Nephron (organoid): ENCODE measurements at regions not wholly inside any gene's neighbourhood (a gene's known extent, or its start where the extent isn't known, plus 50 kb on each side); places are given as distances from the start of the nearest gene placed in this dataset.

Experiments
- H3K27ac Mint-ChIP-seq, 3 experiments: 2 replicates each; pipeline ENCODE4 v1.8.0; 2020; ENCODE audit warnings: mixed read lengths in 3 of 3, mild to moderate bottlenecking in 2 of 3, moderate library complexity in 1 of 3
- H3K27me3 Mint-ChIP-seq: 2 replicates; pipeline ENCODE4 v1.8.0; 2021; ENCODE audit warnings: low read depth, mild to moderate bottlenecking, moderate library complexity, mixed read lengths
- H3K36me3 Mint-ChIP-seq: 2 replicates; pipeline ENCODE4 v1.8.0; 2020; ENCODE audit warnings: low read depth, mixed read lengths
- H3K4me1 Mint-ChIP-seq: 2 replicates; pipeline ENCODE4 v1.8.0; 2020; ENCODE audit warnings: mixed read lengths
- H3K4me3 Mint-ChIP-seq, 3 experiments: 2 replicates each; pipeline ENCODE4 v1.8.0; 2020; ENCODE audit warnings: mild to moderate bottlenecking in 3 of 3, mixed read lengths in 3 of 3, moderate library complexity in 2 of 3
- H3K9me3 Mint-ChIP-seq: 2 replicates; pipeline ENCODE4 v1.8.0; 2020; ENCODE audit warnings: mixed read lengths
- TF ChIP-seq, protein P1 (sequence below), 3 experiments: fragments of 200-600 bp; sonication (generic); IDR thresholded peaks; one replicate each; pipeline ENCODE4 v1.5.0; 2021; ENCODE audit warnings: antibody characterized with exemption in 3 of 3; ENCODE audit not compliant: unreplicated experiment in 3 of 3

DNA sequence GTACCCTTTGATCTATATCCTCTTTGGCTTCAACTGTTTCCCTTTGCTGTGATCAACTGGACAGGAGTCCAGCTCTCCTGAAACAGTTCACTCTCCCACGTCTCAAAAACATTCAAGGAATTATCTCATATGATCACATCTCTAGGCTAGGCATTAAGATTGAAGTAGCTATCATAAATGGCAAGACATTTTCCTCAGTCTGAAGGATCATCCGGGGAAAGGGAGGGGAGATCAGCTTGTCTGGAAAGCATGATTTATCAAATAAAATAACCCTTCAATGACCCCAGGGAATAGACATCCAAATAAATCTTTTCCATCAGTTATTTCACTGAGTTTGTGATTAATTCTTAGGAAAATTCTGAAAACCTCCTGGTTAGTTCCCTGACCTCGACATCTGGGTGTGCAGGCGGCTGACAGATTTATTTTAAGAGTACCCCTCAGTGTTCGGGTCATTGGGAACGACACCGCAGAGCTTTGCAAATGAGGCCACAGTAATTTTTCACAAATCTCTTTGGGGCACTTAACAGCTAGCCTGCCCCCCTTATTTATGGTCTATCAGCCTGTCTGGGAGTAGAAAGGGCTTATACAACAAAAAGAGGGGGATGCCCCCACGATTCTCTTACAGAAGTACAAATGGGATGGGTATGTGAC, 65.8 kb downstream of the NSMCE3 start:
- TF ChIP-seq, protein P1, sequence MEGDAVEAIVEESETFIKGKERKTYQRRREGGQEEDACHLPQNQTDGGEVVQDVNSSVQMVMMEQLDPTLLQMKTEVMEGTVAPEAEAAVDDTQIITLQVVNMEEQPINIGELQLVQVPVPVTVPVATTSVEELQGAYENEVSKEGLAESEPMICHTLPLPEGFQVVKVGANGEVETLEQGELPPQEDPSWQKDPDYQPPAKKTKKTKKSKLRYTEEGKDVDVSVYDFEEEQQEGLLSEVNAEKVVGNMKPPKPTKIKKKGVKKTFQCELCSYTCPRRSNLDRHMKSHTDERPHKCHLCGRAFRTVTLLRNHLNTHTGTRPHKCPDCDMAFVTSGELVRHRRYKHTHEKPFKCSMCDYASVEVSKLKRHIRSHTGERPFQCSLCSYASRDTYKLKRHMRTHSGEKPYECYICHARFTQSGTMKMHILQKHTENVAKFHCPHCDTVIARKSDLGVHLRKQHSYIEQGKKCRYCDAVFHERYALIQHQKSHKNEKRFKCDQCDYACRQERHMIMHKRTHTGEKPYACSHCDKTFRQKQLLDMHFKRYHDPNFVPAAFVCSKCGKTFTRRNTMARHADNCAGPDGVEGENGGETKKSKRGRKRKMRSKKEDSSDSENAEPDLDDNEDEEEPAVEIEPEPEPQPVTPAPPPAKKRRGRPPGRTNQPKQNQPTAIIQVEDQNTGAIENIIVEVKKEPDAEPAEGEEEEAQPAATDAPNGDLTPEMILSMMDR (IDR thresholded peaks at IDR 0.05; ENCODE audit: unreplicated experiment in 3 of 3): no peak
- Mint-ChIP-seq H3K4me1 (peaks cover 18% of the 10 kb centered on the region), H3K4me3 (no peak overlapping the region), H3K36me3 (no peaks in the 10 kb centered on the region), H3K27me3 (peaks cover 10% of the 10 kb centered on the region), H3K27ac (peak overlapping the region in 1 of 3 experiments; percentile 39), H3K9me3 (peaks cover 8% of the 10 kb centered on the region)

DNA sequence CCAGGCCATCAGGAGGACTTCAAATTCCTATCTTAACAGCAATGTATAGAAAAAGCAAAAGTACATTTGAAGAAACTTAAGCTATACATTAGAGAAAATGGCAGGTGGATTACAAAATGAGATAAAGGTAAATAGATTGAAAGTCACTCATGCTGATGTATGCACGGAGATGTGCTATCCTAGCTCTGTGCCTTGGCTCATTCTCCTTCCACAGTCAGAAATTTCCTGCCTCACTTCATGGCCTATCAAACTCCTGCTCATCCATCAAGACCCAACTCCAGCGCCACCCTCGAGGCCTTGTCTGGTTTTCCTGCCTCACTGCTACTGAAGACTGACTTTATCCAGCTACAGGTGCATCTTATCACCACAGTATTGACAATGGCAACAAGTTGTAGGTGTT, 72.9 kb downstream of the NSMCE3 start:
- TF ChIP-seq, protein P1 (IDR thresholded peaks at IDR 0.05; ENCODE audit: unreplicated experiment in 3 of 3): no peak

DNA sequence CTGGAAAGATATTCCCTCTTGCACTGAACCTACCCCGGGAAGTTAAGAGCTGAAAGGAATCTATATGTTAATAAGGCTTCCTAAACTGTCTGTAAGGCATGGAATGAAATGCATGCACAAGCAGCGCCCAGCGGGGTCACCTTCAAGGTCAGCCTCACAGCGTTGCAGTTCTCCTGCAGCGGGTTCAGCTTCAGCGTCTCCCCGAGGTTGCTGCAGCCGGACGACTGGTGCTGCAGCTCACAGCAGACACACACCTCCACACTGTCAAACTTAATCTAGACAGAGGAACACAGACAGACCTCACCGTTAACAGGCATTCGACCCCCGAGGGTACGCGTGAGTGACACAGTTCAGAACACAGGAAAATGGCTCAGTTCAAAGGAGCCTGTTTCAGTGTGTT, 73.3 kb downstream of the NSMCE3 start:
- TF ChIP-seq, protein P1 (IDR thresholded peaks at IDR 0.05; ENCODE audit: unreplicated experiment in 3 of 3): no peak
- Mint-ChIP-seq H3K4me3 (peak overlapping the region in 1 of 3 experiments; percentile 7), H3K4me1 (peaks cover 6% of the 10 kb centered on the region), H3K27me3 (no peaks in the 10 kb centered on the region), H3K27ac (peak overlapping the region in 1 of 3 experiments; percentile 9), H3K36me3 (no peaks in the 10 kb centered on the region), H3K9me3 (peaks cover 2% of the 10 kb centered on the region)

More for the DNA sequence above, 72.9 kb downstream of the NSMCE3 start:
- Mint-ChIP-seq H3K36me3 (no peaks in the 10 kb centered on the region), H3K27ac (peak overlapping the region in 1 of 3 experiments; percentile 9), H3K4me1 (peaks cover 6% of the 10 kb centered on the region), H3K9me3 (peaks cover 2% of the 10 kb centered on the region), H3K4me3 (no peak overlapping the region), H3K27me3 (no peaks in the 10 kb centered on the region)

DNA sequence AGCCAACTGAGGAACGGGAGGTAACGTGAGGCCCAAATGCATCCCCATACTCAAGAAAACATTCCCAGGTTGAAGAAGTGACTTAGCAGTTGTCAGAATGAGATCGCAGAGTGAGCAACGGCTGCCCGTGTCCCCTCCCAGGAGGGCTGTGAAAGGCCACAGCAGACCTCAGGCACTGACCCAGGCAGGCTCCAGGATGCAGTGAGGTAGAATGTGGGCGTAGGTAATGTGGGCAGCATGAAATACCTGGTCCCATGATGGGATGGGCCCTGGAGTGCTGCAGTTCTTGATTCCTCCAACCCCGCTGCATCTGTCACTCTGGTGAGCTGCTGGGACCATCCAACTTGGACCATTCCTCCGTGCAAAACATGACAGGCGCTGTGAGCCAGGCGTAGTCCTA, 74.8 kb downstream of the NSMCE3 start:
- TF ChIP-seq, protein P1 (IDR thresholded peaks at IDR 0.05; ENCODE audit: unreplicated experiment in 3 of 3): no peak
- Mint-ChIP-seq H3K4me3 (no peak overlapping the region), H3K27me3 (no peaks in the 10 kb centered on the region), H3K9me3 (peaks cover 2% of the 10 kb centered on the region), H3K4me1 (peaks cover 6% of the 10 kb centered on the region), H3K36me3 (no peaks in the 10 kb centered on the region), H3K27ac (no peak overlapping the region)

DNA sequence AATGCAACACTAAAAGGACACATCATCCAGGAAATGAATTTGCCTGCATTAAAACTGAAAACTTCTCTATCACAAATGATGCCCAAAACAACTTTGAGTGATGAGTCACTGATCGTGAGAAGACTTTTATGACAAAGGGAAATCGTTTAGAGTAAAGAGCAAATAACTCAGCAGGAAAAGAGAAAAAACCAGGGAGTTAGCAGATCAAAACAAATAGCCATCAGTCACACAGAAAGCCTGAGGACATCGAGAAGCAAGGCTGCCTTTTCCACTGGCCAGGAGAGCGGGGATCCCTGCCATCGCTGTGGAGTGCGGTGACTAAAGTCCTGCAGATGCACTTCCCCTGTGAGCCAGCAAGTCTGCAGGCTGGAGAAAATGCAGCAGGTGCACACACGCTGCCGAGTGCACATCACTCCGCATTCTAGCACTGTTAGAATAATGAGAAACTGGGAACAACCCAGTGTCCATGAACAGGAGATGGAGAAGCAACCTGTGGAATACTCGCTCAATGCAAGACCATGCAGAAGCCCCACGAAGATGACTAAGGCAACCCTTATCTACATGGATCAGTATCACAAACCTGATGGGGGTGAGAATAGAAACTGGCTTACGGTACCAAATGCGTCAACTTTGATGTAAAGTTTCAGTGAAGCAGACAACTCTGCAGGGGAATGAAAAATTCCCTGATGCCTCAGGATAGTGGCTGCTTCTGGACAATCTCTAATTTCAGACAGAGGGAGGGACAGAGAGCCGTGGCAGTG, 86.4 kb downstream of the NSMCE3 start:
- H3K9me3 Mint-ChIP-seq: no peaks in the 10 kb centered on the region
- peaks cover 4% of the 10 kb centered on the region for H3K27me3 Mint-ChIP-seq
- H3K4me1 Mint-ChIP-seq: no peaks in the 10 kb centered on the region
- H3K4me3 Mint-ChIP-seq: no peak overlapping the region
- TF ChIP-seq, protein P1 (IDR thresholded peaks at IDR 0.05; ENCODE audit: unreplicated experiment in 3 of 3): no peak
- H3K27ac Mint-ChIP-seq: no peak overlapping the region
- no peaks in the 10 kb centered on the region for H3K36me3 Mint-ChIP-seq
